ENCODE measurements at regions not wholly inside any gene's neighbourhood (a gene's known extent, or its start where the extent isn't known, plus 50 kb on each side); places are given as distances from the start of the nearest gene placed in this dataset.

DNA sequence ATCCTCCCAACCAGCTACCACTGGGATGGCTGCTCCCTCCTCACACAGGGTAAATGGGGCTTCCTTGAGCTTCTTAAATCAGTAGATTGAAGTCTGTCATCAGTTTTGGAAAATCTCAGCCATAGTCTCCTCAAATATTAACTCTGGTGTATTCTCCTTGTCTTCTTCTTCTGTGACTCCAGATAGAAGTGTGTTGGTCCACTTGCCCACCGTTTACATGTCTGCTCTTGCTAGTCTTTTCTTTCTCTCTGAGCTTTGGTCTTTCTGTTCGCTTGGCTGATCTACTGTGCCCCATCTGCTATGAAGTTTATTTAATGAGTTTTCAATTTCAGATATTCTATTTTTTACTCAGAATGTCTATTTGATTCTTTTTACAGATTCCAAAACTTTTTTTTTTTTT lies 281.7 kb upstream of the HDAC4 start:
- no peak for DNase-seq

DNA sequence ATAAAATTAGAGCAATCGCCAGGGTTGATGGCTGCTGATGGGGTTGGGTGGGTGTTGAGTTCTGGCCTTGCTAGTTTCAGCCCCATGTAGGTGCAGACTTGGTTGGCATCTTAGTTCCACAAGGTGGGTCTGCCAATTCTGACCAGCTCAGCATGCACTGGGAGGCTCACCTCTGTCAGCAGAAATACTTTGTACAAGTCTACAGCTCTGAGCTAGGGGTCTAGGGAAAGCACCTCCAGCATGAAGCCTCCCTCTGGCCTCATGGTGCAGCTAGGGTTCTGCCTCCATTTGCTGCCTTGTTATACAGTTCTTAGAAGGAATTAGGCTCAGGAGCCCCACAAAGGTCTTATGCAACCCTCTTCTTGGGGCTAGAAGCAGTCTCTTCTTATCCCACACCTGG lies 278.9 kb upstream of the HDAC4 start:
- DNase-seq = no peak

DNA sequence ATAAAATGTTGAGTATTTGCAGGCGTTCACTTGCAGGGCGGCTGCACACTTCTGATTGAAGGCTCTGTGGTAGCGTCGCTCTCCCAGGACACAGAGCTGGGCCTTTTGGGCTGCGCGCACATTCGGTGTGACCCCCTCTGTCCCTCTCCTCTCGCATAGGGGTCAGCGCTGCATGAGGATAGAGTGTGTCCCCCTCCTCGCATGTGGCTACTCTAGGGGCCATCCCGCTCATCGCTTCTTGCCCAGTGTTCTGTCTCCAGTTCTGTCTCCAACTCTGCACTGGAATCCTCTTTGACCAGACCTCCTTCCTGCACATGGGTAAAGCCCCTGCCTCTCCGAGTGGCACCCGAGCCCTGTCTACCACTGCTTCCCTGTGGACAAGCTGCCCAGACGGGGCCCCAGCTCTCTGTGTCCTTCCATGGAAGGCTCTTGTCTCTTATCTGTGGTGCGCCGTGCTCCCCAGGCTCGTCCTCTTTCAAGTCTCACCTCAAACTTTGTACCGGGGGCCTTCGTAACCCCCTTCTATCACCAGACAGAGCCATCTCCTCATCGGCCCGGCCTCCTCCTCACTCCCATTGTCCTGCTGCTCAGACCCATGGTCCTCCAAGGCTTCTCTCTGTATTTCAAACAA lies 278.0 kb upstream of the HDAC4 start:
- DNase-seq = no peak

DNA sequence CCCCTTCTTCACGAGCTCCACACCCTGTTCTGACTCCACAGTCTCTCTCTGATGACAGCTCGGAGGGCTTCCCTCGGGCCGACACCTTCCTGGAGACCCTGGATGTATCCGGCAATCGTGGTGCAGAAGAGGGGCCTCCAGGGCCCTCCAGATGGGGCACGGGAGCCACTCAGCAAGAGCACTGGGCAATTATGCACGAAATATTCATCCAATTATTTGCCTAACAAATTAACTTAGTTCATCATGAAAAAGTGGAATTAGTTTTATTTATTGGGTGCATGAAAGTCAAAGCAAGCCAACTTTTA lies 277.3 kb upstream of the HDAC4 start:
- DNase-seq = no peak

DNA sequence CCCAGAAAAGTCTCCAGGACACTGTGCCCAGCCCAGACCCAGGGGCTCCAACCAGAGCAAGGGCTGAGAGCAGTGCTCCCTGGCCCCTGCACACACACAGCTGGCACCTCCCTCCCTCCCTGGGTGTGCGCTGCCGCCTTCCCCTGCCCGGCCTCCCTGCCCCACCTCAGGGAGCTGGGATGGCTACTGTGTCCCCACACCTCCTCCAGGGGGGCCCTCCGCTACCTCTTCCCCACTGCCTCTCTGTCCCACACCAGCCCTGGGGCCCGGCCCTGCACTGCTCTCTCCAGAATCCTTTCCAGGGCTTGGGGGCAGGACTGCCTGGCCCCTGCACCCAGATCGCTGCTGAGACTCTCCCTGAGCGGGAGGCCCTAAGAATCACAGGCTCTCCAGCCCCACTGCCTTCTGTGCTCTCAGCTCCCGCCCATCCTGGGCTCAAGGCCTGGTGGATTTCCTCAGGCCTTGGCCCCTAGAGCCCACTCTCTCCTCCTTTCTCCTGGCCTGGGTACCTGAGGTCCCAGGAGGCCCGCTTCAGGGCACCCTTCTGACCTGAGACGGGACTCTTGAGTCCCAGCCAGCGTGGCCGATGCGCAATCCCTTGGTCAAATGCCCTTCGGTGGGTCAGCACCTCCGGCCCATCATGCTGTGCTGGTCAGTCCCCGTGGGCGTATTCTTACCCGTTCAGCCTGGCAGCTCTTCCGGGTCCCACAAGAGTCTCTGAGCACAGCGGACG lies 276.8 kb upstream of the HDAC4 start:
- DNase-seq = no peak

DNA sequence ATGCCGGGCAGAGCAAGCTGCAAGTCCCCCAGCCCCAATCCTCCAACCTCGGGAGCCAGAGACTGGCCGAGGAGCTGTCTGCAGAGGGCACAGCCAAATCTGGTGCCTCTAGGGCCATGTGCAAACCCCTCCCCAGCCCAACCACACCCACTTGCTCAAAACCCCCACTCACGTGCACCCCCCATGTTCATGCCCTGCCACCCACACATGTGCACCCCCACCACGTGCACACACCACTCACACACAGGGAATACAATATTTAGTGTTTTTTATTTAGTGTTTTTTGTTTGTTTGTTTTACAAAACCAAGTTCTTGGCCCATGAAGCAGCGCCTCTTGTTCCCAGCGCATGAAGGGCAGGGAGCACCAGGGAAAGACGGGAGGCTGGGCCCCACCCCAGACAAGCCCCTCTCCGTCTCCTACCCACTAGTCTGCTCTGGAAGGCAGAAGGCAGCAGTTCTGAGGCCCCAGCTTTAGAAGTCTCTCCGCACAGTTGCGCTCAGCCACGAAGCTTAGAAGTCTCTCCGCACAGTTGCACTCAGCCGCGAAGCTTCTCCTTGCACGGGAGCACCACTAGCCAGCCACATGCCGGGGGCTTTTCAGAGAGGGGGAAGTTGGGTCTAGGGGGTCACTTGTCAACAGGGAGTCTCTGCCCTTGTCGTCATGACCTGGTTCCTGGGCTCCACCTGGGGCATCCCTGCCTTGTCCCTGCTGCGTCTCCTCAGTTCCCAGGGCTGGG lies 276.1 kb upstream of the HDAC4 start:
- no peak for DNase-seq

DNA sequence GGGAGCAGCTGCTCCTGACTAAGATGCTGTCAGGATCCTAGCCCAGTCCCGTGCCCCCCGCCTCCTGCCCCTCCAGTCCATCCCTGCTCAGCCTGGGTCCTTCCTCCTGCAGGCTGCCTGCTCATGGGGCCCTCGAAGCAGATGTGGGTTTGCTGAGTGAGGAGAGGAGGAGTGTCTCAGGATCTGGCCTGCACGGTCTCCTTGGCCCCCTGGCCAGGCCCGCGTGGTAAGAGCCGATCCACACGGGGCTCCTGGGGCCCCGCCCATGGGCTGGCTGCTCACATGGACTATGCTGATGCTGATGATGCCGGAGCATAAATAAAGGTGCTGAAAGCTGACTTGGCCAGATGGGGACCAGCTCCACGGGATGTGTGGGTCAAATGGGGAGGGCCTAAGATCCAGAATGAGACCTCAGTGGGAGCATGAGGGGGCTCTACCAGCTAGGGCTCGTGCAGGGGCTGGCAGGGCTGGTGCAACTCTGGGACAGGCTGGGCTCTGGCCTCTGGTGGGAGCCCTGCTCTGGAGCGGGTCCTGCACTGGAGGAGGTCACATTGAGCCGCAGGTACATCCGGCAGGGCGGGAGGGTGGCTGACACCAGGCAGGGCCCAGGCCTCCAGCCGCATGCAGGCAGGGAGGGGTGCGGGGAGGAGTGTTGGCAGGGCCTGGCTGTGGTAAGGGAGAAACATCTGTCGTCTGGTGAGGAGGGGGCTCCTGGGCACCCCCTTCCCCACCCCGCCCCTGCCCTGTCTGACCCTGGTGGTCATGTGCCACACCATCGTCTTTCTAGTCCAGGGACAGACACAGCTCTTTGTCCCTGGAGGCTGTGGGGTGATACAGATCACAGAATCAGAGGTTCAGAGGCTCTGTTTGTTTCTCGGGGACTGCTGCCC lies 275.3 kb upstream of the HDAC4 start:
- no peak for DNase-seq

DNA sequence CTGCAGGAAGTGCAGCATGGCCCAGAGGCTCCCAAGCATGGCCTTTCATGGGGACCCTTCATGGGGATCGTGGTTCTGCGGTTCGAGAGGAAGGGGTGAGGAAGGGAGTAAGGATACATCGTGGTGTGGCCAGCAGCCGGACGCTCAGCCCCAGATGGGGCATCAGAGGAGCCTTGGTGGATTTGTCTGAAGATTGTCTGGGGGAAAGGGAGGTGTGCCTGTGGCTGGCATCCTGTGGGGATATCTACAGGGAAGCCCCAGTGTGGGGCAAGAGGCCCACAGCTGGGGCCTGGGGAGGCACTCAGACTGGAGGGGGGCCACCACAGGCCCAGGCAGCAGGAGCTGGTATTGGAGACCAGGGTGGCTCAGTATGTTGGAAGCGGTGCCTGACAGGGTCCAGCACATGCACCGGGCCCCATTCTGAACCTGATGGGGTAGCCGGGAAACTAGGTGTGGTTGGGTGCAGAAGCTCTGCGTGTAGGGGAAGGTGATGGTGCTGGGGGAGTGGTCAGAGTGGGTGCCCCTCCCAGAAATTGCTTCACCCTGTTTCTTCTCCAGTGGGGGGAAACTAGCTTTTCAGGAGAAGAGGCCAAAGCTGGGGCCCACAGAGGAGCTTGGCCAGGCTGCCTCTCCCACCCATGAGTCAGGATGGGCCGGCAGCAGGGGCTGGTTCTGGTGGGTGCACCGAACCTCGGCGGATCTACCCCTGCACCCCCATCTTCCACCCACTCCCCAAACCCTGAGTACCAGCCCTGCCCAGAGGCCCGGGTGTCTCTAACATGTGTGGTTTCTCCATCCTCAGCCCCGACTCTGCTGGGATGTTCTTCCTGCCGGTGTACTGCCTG lies 274.4 kb upstream of the HDAC4 start:
- DNase-seq = no peak

DNA sequence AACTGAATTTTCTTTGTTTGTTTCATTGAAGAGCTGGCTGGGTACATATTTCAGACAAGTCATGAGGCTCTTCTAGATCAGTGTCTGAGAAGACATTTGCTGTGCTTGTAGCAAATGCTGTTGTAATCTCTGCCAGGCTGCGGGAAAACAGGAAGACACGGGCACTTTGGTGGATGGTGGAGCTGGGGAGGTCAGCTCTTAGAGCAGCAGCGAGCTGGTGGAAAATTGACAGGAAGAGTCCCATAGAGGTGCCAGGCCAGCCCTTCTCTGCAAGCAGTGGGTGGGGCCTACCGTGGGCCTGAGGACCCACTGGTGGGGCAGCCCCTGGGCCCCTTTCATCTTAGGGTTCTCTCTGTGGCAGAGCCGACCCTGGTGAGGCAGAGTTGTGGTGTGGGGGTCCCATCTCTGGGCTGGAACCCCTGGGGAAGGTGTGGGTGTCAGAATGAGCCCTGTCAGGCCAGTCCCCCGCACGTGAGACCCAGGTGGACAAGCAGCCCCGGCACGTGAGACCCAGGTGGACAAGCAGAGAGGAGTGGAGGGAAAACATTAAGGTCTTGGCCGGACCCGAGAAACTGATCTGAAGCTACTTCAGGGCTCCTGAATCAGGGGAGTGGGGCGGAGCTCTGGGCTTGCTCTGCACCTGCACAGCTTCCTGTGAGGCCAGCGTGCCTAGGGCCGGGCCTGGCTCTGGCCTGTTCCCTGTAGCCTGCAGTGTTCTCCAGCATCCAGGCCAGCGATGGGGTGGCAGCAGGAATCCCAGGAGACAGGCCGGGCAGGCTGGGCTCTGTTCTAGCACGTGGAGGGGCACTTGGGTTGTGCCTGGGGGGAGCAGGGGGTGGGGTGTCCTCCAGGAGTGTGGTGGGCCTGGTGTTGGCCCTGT lies 273.5 kb upstream of the HDAC4 start:
- no peak for DNase-seq

DNA sequence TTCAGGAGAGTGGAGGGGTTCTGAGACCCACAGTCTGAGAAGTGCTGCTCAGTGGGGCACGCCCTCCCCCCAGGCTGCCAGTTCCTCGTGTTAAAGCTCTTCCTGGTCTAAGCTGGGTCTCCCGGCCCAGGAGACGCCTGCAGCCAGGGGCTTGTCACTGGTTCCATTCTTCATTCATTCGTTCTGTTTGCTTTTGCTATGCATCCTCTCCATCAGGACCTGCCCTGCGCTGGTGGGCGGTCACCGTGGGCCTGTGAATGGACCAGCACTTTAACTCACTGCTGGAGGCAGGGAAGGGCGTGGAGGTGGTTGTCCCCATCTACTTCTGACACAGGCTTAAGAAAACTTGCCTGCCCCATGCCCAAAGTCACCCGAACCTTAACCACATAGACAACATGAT lies 272.8 kb upstream of the HDAC4 start:
- DNase-seq = no peak

DNA sequence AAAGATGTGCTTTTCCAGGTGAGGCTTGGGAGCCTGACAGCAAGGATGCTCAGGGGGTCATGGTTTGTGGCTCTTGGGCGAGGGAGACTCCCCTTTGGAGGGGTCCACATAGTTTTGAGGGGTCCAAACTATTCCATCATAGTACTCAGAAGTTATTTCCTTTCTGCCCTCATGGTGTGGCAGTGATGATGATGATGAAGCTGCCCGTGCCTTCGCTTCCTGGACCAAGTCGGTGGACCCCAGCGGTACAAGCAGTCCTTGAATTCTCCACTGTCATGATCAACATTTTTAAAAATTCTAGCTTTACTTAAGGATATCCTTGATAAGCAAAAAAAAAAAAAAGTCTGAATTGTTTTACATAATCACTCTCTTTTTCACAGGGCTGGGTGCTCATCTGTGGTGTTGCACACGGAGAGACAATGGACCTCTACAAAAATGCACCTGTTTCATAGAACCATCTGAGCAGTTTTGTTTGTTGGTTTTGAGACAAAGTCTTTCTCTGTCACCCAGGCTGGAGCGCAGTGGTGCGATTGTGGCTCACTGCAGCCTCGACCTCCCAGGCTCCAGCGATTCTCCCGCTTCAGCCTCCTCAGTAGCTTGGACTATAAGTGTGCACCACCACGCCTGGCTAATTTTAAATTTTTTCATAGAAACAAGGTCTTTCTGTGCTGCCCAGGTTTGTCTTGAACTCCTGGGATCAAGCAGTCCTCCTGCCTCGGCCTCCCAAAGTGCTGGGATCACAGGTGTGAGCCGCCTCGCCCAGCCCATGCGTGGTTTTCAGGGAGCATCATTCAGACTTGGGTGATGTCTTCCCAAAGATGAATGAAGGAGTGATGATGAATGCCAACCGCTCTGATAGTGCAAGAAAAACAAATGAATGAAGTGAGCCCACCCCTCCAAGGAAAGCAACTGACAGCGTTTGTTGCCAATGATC lies 271.4 kb upstream of the HDAC4 start:
- no peak for DNase-seq

DNA sequence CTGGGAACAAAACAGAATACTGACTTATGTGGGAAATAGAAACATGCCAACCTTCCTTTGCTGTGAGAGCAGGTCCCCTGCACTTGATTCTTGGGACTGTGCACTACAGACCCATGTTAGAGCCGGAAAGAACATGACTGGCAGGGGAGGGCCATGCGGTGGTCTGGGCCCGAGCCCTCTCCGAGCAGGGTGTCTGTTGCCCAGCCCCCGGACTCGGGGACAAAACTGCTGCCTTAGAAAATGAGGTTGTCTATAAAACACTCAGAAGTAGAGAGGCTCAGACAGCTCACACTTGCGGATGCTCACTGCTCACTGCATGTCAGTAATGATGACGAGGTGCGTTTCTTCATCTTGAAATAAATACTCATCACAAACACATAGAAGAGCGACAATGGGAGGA lies 270.7 kb upstream of the HDAC4 start:
- DNase-seq = no peak

DNA sequence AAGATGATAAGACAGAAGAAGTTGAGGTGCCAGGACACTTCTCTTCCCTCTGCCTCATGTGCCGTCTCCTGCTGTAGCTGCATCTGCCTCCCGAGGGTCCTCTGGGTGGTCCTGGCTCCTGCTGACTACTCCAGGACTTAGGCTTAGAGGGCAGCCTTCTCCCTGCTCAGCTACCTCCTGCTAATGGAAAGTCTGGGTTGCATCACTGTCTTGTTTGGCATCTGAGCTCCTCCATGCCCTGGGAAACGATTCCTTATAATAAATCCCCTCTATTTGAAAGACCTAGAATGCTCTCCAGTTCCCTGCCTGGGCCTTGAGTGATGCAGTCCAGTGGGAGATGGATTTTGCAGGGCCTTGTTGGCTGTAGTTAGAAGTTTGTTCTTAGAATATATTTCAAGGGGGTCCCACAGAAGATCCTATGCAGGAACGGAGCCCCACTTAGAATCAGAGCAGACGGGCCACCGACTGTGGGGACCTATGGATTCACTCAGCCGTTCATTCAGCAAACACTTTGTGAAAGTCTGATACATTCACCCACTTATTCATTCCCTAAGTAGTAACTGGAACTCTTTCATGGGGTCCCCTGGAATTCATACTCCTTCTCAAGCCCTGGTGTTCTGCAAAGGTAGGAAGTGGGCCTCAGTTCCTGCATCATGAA lies 269.8 kb upstream of the HDAC4 start:
- DNase-seq = no peak

DNA sequence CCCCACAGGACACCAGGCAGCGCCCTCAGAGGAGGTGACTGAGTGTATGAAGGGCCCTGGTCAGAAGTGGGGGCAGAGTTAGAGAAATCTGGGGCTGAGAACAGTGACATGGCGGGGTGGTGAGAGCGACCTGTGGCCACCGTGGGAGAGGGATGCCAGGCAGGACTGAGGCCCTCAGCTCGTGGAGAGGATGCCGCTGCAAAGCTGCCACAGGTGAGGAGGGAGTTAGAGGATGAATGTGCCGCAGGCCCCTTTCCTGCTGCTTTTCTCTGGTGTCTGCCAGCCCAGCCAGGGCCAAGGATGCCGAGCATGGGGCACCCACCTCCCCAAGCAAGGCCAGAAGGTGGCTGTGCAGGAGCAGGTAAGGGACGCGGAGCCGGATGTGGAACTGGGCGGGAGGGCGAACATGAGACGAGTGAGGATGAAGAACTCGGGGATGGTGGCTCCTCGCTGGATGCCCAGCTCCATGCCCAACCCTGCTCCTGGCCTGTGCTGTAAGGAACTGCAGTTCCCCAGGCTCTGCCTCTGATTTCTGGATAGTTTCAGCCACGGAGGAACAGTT lies 269.2 kb upstream of the HDAC4 start:
- no peak for DNase-seq

DNA sequence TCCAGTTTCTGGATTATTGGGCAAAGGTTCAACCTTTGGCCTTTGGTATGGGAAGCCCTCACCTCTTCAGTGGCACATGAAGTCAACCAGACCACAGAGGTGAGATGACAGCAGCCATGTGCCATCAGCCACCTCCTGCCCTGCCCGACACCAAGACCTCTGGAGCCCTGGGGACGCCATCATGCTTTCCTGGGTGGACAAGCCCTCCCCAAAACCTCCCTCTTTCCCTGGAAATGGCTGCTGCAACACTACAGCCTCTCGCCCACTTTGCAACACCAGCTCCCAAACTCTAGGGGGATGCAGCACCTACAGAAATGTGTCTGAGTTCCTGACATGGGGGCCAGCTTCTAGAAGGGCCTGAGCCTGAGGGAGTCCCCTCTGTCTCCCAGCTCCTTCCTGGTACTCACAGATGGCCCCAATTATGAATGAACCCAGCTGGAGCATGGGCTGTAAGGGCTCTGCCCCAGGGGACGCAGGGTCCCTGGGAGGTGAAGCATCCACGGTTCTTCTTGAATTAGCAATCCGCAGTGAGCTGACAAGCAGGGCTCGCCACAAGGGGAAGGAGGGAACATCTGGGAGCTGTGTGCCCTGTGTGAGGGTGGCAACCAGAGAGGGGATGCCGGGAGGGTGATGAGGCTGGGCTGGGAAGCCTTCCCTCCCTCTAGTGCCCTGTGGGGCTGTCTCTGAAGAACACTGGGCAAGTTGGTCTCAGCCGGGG lies 268.5 kb upstream of the HDAC4 start:
- no peak for DNase-seq

DNA sequence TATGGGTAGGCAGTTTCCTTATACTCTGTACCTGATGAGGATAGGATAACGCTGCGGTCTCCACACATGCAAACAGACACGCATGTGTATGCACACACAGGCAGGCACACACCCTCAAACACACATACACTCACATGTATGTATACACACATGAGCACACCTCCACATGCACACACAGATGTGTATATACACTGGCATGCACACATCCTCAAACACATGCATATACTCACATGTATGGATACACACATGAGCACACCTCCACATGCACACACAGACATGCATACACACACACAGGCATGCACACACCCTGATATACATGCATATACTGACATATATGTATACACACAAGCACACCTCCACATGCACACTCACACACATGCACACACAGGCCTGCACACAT lies 267.8 kb upstream of the HDAC4 start:
- DNase-seq = no peak

DNA sequence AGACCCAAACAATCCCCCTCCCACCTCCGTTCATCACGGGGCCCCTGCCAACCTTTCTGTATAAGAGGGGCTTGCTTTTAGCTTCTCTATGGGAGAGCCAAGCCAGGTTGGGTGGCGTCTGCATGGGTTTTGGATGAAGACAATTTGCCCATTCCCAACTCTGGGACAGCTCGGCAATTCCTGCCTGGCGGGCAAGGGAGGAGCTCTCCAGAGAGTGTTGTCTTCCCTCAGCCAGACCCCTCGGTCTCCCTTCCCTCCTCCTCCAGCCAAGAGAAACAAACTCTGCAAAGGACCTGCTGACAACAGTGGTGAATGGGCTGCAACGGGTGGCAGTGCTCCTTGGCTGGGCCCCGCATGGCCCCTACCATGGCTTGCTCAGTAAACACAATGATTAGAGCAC lies 267.2 kb upstream of the HDAC4 start:
- no peak for DNase-seq

DNA sequence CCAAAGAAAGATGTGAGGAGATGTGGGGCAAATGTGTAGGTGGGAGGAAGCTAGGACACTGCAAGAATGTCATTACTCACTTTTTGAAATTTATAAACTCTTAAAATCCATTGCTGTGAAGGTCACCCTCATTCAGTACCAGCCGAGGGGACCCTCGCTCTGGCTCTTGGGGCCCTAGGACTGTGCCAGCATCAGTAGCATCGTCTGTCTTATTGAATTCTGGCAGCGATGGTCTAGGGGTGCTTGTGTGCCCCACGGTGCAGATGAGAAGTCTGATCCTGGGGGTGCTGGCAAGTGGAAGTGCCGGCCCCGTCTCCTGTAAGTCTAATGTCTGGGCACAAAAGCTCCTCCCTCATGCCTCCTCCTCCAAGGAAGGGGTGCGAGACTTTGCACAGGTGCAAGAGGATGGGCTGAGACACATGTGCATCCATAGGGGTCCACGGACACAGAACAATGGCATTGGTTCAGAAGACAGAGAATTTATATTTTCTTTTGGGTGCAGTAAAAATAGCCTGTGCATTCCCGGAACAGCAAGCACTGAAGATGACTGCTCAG lies 266.7 kb upstream of the HDAC4 start:
- DNase-seq = no peak

Data from activated CD8-positive, alpha-beta memory T cell treated with anti-CD3 and anti-CD28 coated beads, Interleukin-2, amount 50 U/mL, for 4 hours (primary cell).